Glomerular visceral epithelial cell (primary cell): ENCODE measurements at regions not wholly inside any gene's neighbourhood (a gene's known extent, or its start where the extent isn't known, plus 50 kb on each side); places are given as distances from the start of the nearest gene placed in this dataset.
"Not testable (repeated sequence)": the region's sequence is repeated elsewhere in the genome, so short reads cannot be mapped to it uniquely, and the experiment has no call there.

ENCODE experiments used
- DNase-seq: peaks from one replicate; pipeline ENCODE4 v3.0.0-alpha.2; 2016; ENCODE audit errors: extremely low spot score

- DNase-seq, result no peak
These were observed 50.6 kb upstream of the COG2 start for GRCh38 chr1:230591678-230592077.

DNA sequence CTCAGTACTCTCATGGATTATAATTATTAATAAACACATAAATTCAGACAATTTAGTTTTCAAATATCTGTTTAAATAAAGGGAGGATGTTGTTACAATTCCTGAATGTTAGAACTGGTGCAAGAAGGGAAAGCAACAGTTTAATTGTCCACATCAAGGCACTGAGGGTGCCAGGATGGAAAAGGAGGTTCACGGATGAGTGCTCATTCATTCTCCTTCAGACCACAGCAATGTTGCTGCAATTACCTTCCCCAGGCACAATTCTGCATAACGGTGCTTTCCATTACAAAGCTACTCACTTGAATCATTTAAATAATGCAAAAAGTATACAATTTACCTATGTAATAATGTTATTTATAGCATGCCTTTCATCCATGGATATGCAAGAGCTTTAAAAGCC is 52.3 kb upstream of the COG2 start:
- DNase-seq, result peak; percentile 23

DNA sequence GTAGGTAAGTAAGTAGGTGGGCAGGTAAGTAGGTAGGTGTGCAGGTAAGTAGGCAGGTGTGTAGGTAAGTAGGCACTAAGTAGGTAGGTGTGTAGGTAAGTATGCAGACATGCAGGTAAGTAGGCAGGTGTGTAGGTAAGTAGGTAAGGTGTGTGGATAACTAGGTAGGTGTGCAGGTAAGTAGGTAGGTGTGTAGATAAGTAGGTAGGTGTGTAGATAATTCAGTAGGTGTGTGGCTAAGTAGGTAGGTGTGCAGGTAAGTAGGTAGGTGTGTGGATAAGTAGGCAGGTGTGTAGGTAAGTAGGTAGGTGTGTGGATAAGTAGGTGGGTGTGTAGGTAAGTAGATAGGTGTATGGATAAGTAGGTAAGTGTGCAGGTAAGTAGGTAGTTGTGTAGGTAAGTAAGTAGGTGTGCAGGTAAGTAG is 53.9 kb upstream of the COG2 start:
- no peak for DNase-seq

- DNase-seq, result no peak
These were observed 55.2 kb upstream of the COG2 start for GRCh38 chr1:230587061-230587460.

DNA sequence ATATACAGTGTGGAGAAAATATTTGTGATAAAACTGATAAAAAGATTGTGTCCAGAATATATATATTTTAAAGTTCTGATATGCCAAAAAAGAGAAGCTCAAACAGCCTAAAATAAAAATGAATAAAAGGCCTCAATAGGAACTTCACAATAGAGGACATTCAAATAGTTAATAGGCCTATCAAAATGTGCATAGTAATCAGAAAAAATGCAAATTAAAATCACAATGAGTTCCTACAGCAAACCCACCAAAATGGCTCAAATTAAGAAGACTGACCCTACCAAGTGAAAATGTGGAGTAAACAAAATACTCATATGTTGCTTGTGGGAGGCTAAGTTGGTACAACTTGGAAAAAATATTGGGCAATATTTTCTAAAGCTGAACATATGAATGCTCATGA is 57.6 kb upstream of the COG2 start:
- DNase-seq, result no peak

GRCh38 chr1:230581446-230582079 is 60.7 kb upstream of the COG2 start:
- no peak for DNase-seq

DNA sequence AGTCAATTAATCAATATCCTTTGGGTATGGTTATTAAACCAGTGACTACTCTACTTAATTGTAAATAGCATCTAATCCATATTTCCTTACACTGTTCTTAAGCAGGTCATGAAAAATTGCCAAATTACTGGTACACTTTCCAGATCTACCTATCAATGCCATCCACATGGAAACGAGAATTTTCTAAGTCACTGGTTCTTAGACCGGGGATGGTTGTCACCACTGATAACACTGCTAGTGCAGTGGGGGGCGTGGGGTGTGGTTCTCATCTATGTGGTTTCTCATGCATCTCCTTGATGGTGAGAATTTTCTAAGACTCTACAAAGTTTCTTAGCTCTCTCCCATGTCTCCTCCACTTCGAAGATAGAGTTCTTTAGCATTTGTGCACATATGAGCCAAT is 63.7 kb upstream of the COG2 start:
- no peak for DNase-seq

- DNase-seq, result no peak
These were observed 64.7 kb upstream of the COG2 start for GRCh38 chr1:230577537-230577936.

DNA sequence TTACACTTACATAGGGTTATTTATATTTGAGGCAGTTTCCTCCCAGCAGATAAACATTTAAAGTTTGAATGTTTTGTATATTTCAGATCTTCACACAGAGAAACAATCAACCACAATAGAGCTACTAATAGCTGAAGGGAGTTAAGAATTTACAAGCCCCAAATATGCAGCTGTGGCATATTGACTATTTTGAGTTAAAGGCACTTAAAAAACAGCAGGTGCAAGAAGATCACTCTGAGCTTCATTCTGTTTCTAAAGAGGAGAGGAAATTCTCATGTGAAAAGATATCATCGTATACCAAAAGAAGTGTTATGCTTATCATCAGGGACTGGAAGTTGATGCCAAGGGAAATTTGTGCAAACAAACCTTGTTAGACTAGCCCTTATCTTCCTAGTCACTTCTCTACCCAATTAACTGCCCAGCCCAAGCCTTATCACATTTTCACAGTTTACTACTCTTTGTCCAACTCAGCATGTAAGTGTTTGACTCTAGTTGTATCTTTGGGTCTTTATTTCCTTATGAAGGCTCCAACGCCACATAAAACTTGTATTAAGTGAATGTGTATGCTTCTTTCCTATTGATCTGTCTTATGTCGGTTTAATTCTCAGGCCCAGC is 66.3 kb upstream of the COG2 start:
- no peak for DNase-seq

- DNase-seq, result no peak
These were observed 67.8 kb upstream of the COG2 start for GRCh38 chr1:230574502-230574901.

DNA sequence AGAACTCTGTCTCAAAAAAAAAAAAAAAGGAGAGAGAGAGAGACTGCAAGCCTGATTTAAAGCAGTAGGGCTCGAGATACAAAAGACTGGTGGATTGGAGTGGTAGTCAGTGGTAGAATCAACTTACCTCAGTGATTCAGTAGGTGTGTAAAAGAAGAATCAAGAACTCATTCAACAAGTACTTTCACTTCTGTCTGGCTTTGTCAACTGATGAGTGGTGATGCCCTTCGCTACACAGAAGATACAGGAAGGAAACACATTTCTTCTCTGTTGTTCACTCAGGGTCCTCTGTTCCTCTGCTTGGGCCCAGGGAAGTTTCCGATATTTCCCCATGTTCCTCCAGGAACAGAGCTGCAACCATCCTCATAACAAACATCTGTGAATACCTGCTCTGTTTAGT is 68.6 kb upstream of the COG2 start:
- DNase-seq, result no peak

GRCh38 chr1:230572121-230573105 is 69.9 kb upstream of the COG2 start:
- DNase-seq, result peak; percentile 15

GRCh38 chr1:230570724-230571360 is 71.4 kb upstream of the COG2 start:
- DNase-seq, result no peak

DNA sequence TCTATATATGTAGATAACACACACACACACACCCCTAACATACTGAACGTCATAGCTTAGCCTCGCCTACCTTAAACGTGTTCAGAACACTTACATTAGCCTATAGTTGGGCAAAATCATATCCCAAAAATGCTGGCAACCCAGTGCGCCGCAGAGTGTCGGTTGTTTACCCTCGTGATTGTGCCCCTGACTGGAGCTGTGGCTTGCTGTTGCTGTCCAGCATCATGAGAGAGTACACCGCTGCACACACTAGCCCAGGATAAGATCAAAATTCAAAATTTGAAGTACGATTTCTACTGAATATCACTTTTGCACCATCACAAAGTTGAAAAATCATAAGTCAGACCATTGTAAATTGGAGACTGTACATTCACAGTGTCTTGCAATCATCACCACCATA is 73.1 kb upstream of the COG2 start:
- no peak for DNase-seq

DNA sequence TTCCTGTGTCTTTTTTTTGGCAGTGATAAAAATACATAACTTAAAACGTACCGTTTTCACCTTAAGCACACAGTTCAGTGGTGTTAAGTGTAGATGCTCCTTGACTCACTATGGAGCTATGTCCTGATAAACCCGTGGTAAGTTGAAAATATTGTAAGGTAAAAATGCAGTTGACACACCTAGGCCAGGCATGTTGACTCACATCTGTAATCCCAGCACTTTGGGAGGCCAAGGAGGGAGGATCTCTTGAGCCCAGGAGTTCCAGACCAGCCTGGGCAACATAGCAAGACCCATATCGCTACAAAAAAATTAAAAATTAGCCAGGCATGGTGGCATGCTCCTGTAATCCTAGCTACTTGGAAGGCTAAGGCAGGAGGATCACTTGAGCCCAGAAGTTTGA is 73.6 kb upstream of the COG2 start:
- DNase-seq, result no peak

DNA sequence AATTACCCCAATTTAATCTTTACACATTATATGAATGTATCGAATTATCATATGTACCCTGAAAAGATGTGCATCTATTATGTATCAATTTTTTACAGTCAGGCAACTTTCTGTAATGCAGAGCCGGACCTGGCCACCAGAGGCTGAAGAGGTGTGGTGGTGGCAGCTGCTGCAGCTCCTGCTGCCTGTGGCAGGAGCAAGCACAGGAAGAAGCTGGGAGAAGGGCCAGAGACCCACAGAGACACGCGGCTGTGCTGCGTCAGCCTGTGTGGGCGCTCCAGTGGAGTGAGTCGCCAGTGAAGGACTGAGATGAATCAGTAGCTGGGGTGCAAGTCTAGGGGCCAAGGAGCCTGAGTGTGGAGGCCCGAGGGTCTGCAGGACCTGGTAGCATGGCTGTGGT is 74.3 kb upstream of the COG2 start:
- DNase-seq, result peak; percentile 58

- DNase-seq, result no peak
These were observed 75.1 kb upstream of the COG2 start for GRCh38 chr1:230567221-230567575.

DNA sequence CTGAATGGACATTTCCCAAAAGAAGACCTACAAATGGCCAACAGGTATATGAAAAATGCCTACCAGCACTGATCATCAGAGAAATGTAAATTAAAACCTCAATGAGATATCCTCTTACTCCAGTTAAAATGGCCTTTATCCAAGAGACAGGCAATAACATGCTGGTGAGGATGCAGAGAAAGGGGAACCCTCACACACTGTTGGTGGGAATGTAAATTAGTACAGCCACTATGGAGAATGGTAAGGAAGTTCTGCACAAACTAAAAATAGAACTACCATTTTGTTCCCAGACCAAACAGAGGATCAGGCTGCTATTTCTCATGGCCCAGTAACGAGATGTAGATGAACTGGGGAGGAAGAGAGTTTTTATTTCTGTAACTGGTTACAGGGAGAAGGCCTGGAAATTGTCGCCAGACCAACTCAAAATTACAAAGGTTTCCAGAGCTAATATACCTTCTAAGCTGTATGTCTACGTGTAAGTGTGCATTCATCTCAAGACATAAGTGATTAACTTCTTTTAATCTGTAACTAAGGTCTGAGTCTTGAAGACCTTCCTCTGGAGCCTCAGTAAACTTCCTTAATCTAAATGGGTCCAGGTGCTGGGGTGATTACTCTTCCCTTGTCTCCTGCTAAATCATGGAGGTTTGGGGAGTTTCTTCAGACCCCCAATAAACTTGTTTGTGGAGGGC is 75.6 kb upstream of the COG2 start:
- not testable (repeated sequence) for DNase-seq

DNA sequence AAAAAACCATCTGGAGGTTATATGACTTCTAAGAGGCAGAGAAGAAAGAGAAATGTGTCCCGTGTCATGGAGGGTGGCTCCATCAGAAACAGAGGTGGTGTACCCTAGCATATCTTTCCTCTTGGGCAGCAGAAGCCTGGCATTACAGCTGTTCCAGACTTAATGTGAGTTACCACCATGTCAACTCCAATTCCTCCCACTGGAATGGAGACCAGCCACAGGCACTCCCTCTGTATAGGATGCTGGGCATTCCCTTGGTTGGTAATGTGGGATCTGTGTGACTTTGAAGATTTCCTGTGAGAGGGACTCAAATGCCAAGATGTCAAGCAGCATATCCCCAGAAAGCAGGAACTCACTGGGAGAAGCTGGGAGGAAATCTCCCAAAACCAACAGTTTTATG is 77.1 kb upstream of the COG2 start:
- DNase-seq, result no peak

DNA sequence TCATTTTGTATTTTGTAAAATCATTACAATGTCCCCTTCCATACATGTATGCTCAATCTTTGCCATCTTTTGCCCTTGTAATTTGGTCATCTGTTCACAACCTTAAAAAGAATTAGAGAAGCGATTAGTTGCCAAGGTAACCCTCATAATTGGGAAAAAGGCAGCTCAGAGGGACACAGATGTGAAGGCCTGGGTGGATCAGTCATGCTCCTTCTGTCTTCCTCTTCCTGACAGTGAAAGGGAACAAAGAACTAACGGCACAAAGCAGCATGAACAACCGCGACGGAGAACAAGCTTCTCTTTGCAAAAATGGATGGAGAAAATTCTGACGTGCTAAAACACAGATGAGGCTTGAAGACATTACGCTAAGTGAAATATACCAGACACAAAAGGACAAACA is 78.7 kb upstream of the COG2 start:
- DNase-seq, result no peak

DNA sequence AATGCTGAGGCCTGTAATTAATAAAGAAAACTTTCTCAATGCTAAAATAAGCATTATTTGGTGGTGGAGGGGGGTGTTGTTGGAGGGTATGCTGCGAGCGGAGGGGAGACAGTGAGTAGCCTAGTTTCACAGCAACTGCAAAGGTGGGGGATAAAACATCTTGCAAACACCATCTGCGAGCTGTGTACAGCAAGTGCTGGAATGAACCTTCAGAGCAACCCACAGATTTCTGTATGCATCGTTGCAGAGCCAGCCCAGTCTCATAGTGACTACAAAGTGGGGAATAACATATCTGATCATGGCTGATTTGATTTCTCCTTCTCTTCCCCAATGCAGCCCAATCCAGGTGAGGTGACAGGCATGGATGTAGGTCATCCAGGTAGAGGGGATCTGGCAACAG is 80.7 kb upstream of the COG2 start:
- DNase-seq, result no peak

DNA sequence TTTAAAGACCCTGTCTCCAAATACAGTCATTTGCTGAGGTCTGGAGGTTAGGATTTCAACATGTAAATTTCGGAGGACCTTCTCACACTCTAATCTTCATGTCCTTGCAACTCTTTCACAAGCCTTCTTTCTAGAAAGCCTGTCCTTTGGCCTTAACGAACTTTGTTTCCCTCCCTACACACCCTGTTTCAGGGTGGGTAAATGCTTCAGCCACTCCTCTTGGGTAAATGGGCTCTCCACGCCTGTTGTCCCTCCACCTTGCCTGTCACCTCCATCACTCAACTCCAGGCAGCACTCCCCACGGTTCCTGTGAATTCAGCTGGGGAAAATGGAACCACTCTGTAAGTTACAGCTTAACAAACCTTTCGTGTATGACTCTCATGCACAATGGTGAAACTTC is 84.0 kb upstream of the COG2 start:
- no peak for DNase-seq
